ENCODE measurements at regions not wholly inside any gene's neighbourhood (a gene's known extent, or its start where the extent isn't known, plus 50 kb on each side); places are given as distances from the start of the nearest gene placed in this dataset.

GRCh38 chrX:150293311-150294013 is 69.7 kb upstream of the MAMLD1 start:
- TF ChIP-seq CTCF (IDR thresholded peaks at IDR 0.05) (no peak), POLR2A (IDR thresholded peaks at IDR 0.05) (no peak)
